ENCODE measurements at regions not wholly inside any gene's neighbourhood (a gene's known extent, or its start where the extent isn't known, plus 50 kb on each side); places are given as distances from the start of the nearest gene placed in this dataset.
"Not testable (repeated sequence)": the region's sequence is repeated elsewhere in the genome, so short reads cannot be mapped to it uniquely, and the experiment has no call there.

- no peak for DNase-seq
These were observed 388.7 kb upstream of the VSTM2A start for GRCh38 chr7:54153462-54153861.

- DNase-seq, result no peak
These were observed 383.1 kb upstream of the VSTM2A start for GRCh38 chr7:54159088-54159487.

- no peak for DNase-seq
These were observed 380.6 kb upstream of the VSTM2A start for GRCh38 chr7:54161621-54162020.

GRCh38 chr7:54166419-54166818 lies 375.8 kb upstream of the VSTM2A start:
- no peak for DNase-seq

- DNase-seq, result no peak
These were observed 362.7 kb upstream of the VSTM2A start for GRCh38 chr7:54179321-54180029.

GRCh38 chr7:54180796-54181195 lies 361.4 kb upstream of the VSTM2A start:
- no peak for DNase-seq

GRCh38 chr7:54183055-54183454 lies 359.1 kb upstream of the VSTM2A start:
- DNase-seq, result no peak

- DNase-seq, result no peak
These were observed 355.8 kb upstream of the VSTM2A start for GRCh38 chr7:54186336-54186735.

- DNase-seq, result no peak
These were observed 354.1 kb upstream of the VSTM2A start for GRCh38 chr7:54187886-54188685.

GRCh38 chr7:54188843-54189242 lies 353.3 kb upstream of the VSTM2A start:
- DNase-seq, result no peak

GRCh38 chr7:54189330-54189729 lies 352.8 kb upstream of the VSTM2A start:
- no peak for DNase-seq

- DNase-seq, result no peak
These were observed 340.7 kb upstream of the VSTM2A start for GRCh38 chr7:54201501-54201900.

- no peak for DNase-seq
These were observed 326.8 kb upstream of the VSTM2A start for GRCh38 chr7:54215424-54215823.

- DNase-seq, result not testable (repeated sequence)
These were observed 316.1 kb upstream of the VSTM2A start for GRCh38 chr7:54226030-54226429.

GRCh38 chr7:54242776-54243175 lies 299.4 kb upstream of the VSTM2A start:
- no peak for DNase-seq

- DNase-seq, result no peak
These were observed 297.2 kb upstream of the VSTM2A start for GRCh38 chr7:54245020-54245419.

- DNase-seq, result no peak
These were observed 292.5 kb upstream of the VSTM2A start for GRCh38 chr7:54249686-54250085.

GRCh38 chr7:54252256-54253035 lies 289.7 kb upstream of the VSTM2A start:
- DNase-seq, result no peak

- no peak for DNase-seq
These were observed 289.2 kb upstream of the VSTM2A start for GRCh38 chr7:54253036-54253373.

GRCh38 chr7:54255242-54255641 lies 286.9 kb upstream of the VSTM2A start:
- DNase-seq, result no peak

GRCh38 chr7:54259185-54259584 lies 283.0 kb upstream of the VSTM2A start:
- DNase-seq, result no peak

GRCh38 chr7:54260941-54261371 lies 281.2 kb upstream of the VSTM2A start:
- DNase-seq, result no peak

- no peak for DNase-seq
These were observed 263.3 kb upstream of the VSTM2A start for GRCh38 chr7:54278847-54279246.
